SK-MEL-5 (cell line): ENCODE measurements at regions not wholly inside any gene's neighbourhood (a gene's known extent, or its start where the extent isn't known, plus 50 kb on each side); places are given as distances from the start of the nearest gene placed in this dataset.

Experiments used
- DNase-seq: peaks from one replicate; pipeline ENCODE4 v3.0.0-alpha.2; 2016; ENCODE audit warnings: low read depth, low spot score
- in situ Hi-C: cut with HindIII; loops from 2 replicates; pipeline ENCODE4 v1.10.0; 2016; ENCODE audit warnings: low sequenced_read_pairs, high pct_unique_total_duplicates, low pct_unique_long_range_greater_than_20kb

GRCh38 chr15:94970802-94971201 lies 739.4 kb downstream of the MCTP2 start:
- DNase-seq: no peak
- in situ Hi-C loops: no loop called here

- in situ Hi-C loops: no loop called here
- no peak for DNase-seq
Measured at GRCh38 chr15:94972314-94972713, 741.0 kb downstream of the MCTP2 start.

- in situ Hi-C loops: no loop called here
- no peak for DNase-seq
Measured at GRCh38 chr15:94987085-94987484, 755.7 kb downstream of the MCTP2 start.

GRCh38 chr15:94991718-94992117 lies 760.4 kb downstream of the MCTP2 start:
- no peak for DNase-seq
- in situ Hi-C loops: no loop called here

GRCh38 chr15:95009635-95010034 lies 778.3 kb downstream of the MCTP2 start:
- in situ Hi-C loops: no loop called here
- DNase-seq: no peak

GRCh38 chr15:95013381-95013780 lies 782.0 kb downstream of the MCTP2 start:
- in situ Hi-C loops: no loop called here

GRCh38 chr15:95016511-95017229 lies 785.3 kb downstream of the MCTP2 start:
- no peak for DNase-seq
- in situ Hi-C loops: no loop called here

More at GRCh38 chr15:95013381-95013780, 782.0 kb downstream of the MCTP2 start:
- no peak for DNase-seq

- DNase-seq: peak; percentile 18
- in situ Hi-C loops: no loop called here
Measured at GRCh38 chr15:95017666-95018328, 786.4 kb downstream of the MCTP2 start.

GRCh38 chr15:95018888-95019545 lies 787.7 kb downstream of the MCTP2 start:
- DNase-seq: peak; percentile 23
- in situ Hi-C loops: no loop called here

GRCh38 chr15:95019907-95020306 lies 788.5 kb downstream of the MCTP2 start:
- in situ Hi-C loops: no loop called here
- DNase-seq: no peak

- in situ Hi-C loops: no loop called here
- no peak for DNase-seq
Measured at GRCh38 chr15:95021816-95022215, 790.5 kb downstream of the MCTP2 start.

- peak; percentile 54 for DNase-seq
- in situ Hi-C loops: no loop called here
Measured at GRCh38 chr15:95024351-95024750, 793.0 kb downstream of the MCTP2 start.

GRCh38 chr15:95025924-95026728 lies 794.8 kb downstream of the MCTP2 start:
- in situ Hi-C loops: no loop called here

GRCh38 chr15:95027981-95028380 lies 796.6 kb downstream of the MCTP2 start:
- no peak for DNase-seq
- in situ Hi-C loops: no loop called here

More at GRCh38 chr15:95025924-95026728, 794.8 kb downstream of the MCTP2 start:
- DNase-seq: peak; percentile 19

GRCh38 chr15:95032156-95032555 lies 800.8 kb downstream of the MCTP2 start:
- in situ Hi-C loops: no loop called here
- DNase-seq: no peak

- in situ Hi-C loops: no loop called here
- no peak for DNase-seq
Measured at GRCh38 chr15:95035106-95035505, 803.7 kb downstream of the MCTP2 start.

- in situ Hi-C loops: no loop called here
- DNase-seq: peak; percentile 41
Measured at GRCh38 chr15:95041297-95041696, 809.9 kb downstream of the MCTP2 start.
